GM21723 (cell line): ENCODE measurements at regions not wholly inside any gene's neighbourhood (a gene's known extent, or its start where the extent isn't known, plus 50 kb on each side); places are given as distances from the start of the nearest gene placed in this dataset.
"Not testable (repeated sequence)": the region's sequence is repeated elsewhere in the genome, so short reads cannot be mapped to it uniquely, and the experiment has no call there.

ENCODE experiments used
- ATAC-seq: cut with Tn5 transposase; IDR thresholded peaks from one replicate; pipeline ENCODE4 v1.9.1; 2021; ENCODE audit warnings: mild to moderate bottlenecking, moderate library complexity; ENCODE audit not compliant: unreplicated experiment

DNA sequence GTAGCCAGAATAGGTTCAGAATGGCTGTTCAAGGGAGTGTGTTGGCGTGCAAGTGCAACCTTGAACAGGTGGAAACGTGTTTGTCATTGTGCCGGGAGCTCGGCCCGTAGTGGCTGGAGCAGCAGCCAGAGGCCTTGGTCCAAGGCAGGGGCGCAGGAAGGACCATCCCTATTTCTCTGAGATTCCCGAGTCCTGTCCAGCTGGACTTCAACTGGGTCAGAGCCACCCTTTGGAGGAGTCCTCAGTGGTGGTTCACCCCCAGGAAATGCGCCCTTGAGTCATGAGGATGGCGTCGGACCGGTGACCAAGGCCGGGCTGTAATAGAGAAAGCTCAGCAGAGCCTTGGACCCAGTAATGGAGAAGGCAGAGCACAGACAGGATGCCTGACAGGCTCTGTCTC lies 1402.0 kb downstream of the BRD1 start:
- ATAC-seq, result no peak

DNA sequence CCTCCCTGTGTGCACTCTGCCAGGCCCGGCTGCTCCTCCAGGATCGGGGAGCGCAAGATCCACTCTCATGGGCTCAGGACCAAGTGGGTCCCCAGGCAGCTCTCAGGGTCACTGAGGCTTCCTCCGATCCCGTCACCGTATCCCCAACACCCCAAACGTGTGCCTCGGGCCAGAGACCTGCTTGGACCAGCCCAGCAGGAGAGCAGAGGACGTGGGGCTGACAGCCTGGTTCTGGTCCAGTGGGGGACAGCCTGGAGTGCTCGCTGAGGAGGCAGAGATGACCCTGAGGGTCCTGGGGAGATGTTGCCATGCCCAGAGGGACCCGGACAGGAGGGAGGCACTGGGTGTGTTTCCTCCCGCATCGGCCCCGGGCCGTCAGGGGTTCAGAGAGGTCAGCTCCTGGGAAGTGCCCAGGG lies 1402.6 kb downstream of the BRD1 start:
- ATAC-seq, result no peak

GRCh38 chr22:48424661-48425060 lies 1403.0 kb downstream of the BRD1 start:
- no peak for ATAC-seq

DNA sequence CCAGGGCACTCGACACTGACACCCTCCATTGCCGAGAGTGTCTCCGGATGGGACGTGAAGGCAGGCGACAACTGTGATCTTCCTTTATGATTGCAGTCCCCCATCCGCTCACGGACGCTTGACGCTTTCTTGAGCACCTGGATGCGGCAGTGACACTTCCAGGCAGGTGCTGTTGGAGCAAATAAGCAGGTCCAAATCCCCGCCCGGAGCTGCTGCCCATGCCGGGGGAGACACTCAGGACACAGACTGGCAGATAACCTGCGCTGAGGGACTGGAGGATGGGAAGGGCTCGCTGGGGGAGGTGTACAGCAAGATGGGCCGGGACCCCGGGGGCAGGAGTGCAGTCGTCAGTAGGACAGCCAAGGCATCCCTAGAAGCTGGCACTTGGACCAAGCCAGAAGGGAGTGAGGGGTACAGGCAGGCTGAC lies 1403.5 kb downstream of the BRD1 start:
- no peak for ATAC-seq

DNA sequence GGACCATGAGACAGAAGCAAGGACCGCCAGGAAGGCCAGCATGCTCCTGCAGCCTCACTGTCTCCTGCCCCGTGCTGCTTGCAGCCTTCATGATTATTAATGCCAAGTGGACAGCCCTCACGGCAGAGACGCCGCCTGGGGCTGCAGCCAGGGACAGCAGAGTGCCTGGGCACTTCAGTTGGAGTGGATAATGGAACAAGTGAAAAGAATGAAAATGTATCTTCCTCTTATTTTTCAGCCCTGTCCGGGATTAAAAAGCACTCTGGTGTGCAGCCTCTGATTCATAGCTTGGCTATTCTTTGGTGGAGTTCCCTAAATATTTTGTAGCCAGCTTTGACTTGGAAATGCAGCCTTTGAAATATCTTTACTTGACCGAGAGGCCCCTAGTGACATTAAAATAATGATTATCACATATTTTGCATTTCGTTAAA lies 1404.2 kb downstream of the BRD1 start:
- ATAC-seq, result no peak

DNA sequence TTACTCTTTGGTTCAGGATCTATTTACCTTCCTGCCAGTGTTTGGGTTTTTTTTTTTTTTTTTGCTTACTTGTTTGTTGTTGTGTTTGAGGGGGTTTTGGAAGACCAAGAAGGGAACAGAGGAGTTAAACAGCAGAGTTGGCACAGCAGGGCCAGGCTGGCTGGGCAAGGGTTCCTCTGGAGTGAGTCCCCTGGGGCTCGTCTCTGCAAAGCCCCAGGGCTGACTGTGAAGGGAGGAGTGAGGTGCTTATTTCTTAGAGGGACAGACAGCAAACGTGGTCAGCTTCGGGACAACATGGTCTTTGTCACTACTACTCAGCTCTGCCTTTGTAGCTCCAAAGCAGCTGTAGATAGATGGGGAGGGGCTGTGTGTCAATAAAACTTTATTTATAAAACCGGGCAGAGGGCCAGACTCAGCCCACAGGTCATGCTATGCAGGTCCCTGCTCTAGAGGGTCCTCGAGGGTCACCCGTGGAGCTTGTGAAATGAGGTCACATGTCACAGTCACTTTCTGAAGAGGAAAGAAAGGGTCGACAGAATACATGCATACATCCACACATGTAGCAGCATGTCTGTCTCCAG lies 1404.7 kb downstream of the BRD1 start:
- no peak for ATAC-seq

- no peak for ATAC-seq
Measured at GRCh38 chr22:48418831-48419230, 1408.8 kb downstream of the BRD1 start.

DNA sequence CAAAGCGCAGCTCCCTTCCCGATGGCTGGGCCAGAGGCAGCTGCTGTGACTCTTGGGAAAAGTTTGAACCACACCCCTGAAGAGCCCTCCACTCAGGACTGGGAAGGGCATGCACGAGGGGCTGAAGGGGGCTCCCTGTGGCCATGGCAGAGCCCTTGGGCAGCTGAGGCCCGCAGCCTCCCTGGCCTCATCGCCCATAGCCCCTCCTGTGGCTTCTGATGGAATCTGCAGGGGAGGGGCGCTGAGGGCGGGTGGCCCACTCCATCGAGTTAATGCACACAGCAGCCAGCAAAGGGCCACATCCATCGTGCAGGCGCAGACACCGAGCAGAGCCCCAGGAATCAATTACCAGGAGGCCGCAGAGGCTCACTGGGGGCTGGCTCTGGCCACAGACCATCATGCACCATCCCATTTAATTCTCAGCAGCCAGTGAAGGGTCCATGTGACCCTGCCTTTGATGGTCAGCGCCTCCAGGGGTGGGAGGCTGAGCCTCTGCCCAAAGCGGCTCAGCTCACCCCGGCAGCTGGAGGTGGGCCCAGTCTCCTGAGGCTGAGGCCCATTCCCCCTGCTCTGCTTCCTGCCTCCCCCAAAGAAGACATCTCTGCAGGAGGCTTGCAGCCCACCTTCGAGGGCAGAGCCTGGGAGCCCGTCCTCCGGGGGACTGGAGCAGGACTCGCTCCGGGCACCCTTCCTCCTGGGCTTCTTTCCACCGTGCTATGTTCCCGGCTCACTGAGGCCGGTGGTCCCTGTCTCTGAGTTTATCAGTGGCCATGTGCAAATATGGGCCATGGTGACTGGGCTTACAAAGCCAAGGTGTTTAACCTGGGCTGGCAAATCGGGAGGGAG lies 1410.2 kb downstream of the BRD1 start:
- ATAC-seq, result no peak

DNA sequence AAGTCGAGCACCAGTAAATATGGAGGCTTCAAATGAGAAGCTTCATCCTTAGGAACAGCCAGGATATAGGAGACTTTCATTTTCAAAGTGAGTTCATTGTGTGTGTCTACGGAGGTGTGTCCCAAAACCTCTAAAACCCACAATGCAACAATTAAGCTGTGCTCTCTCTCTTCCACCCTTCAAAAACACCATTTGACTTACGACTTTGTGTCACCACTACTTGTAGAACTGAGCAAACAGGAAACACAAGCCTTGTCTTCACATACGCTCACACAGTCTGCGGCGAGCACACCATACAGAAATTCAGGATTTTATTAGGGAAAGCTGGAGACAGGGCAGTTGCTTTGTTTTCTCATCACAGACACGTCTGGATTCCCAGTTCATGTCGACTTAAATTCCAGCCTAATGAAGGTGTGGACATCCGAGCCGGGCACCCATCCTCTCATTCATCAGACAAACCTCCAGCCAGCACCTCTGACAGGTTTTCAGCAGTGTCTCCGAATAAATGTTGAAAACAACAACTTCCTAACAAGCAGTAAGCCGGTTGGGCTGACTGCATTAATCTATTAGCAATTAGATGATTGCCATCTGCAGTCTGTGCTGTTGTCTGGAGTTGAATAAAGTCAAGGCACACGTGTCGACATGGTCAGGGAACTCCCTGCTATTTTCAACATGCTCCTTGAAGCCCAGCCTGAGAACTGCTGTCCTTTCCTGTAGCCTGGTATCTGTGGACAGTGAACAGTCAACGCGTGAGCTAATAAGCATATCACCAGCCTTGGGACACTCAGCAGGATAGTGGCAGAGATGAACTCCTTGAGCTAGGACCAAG lies 1411.1 kb downstream of the BRD1 start:
- ATAC-seq, result no peak

DNA sequence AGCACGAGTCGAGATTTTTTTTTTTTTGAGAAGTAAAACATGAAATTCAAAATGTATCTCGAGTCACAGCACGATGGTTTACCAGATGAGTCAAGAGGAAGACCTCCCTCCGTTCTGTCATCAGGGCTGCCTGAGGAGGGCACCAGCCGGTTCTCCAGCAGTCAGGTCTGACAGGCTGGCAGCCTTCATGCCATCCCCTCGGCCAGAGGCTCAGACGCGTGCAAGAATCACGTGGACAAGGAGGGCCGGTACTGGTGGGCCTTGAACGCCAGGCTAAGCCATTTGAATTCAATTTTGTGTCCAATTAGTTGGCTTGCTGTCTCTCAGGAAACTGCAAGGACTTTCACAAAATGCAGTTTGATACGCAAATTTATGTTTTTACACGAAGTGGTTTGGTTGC lies 1412.2 kb downstream of the BRD1 start:
- ATAC-seq, result no peak

GRCh38 chr22:48414651-48415050 lies 1413.0 kb downstream of the BRD1 start:
- ATAC-seq, result no peak

- ATAC-seq, result not testable (repeated sequence)
Measured at GRCh38 chr22:48412931-48413330, 1414.7 kb downstream of the BRD1 start.

- no peak for ATAC-seq
Measured at GRCh38 chr22:48410536-48410935, 1417.1 kb downstream of the BRD1 start.

GRCh38 chr22:48407256-48407955 lies 1420.3 kb downstream of the BRD1 start:
- no peak for ATAC-seq

DNA sequence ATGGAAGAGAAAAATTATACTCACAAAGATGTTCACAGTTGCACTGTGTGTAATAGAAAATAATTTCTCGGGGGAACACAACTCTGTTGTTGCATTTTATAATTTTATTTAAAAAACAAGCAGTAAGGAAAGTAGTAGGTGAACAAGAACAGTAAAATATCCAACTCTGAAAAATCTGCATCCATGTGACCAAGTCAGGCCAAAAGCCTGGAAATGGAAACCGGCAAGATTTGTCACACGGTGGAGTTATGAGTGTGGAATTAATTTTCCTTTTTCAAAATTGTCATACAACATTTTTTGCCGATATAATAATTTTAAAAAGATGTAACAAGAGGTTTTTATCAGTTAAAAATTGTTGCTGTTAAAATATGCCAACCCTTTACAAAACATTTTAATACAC lies 1421.5 kb downstream of the BRD1 start:
- ATAC-seq, result no peak

GRCh38 chr22:48405741-48406140 lies 1421.9 kb downstream of the BRD1 start:
- no peak for ATAC-seq

GRCh38 chr22:48404801-48405447 lies 1422.7 kb downstream of the BRD1 start:
- ATAC-seq, result no peak

- no peak for ATAC-seq
Measured at GRCh38 chr22:48403521-48404403, 1423.9 kb downstream of the BRD1 start.

DNA sequence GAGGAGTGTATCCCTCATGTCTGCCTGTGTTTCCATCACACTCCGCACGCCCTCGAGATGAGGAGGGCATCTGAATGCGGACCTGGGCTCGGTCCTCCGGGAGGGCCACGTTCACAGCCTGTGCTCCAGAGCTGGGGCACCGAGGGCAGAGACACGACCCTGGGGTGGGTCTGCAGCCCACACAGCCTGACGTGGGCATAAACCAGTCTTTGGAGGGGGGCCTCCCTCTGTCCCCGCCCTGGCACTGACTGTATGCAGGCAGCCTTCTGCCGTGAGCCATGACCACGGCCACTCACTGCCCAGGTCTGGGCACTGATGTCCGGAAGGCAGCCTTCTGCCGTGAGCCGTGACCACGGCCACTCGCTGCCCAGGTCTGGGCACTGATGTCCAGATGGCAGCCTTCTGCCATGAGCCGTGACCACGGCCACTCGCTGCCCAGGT lies 1425.1 kb downstream of the BRD1 start:
- ATAC-seq, result no peak
